Memory B cell (primary cell): ENCODE measurements at regions not wholly inside any gene's neighbourhood (a gene's known extent, or its start where the extent isn't known, plus 50 kb on each side); places are given as distances from the start of the nearest gene placed in this dataset.

Experiments
- ATAC-seq: fragments of 150-1000 bp; cut with Tn5 transposase; 2 replicates; pipeline ENCODE4 v1.10.0; 2021; ENCODE audit warnings: low read depth, mild to moderate bottlenecking, moderate library complexity
- DNase-seq, 2 donors: peaks; one replicate each; pipeline ENCODE4 v3.0.0; 2022; ENCODE audit warnings: low spot score in 2 of 2
- H3K27ac Mint-ChIP-seq: one replicate; pipeline ENCODE4 v1.8.0; 2022; ENCODE audit warnings: mild to moderate bottlenecking, moderate library complexity, mixed read lengths
- H3K27me3 Mint-ChIP-seq: one replicate; pipeline ENCODE4 v1.8.0; 2022; ENCODE audit warnings: mixed read lengths
- H3K36me3 Mint-ChIP-seq: one replicate; pipeline ENCODE4 v1.8.0; 2022; ENCODE audit warnings: mild to moderate bottlenecking, mixed read lengths
- H3K4me1 Mint-ChIP-seq: one replicate; pipeline ENCODE4 v1.8.0; 2022; ENCODE audit warnings: mixed read lengths
- H3K4me3 Mint-ChIP-seq: one replicate; pipeline ENCODE4 v1.8.0; 2022; ENCODE audit warnings: mild to moderate bottlenecking, moderate library complexity, mixed read lengths
- H3K9me3 Mint-ChIP-seq: one replicate; pipeline ENCODE4 v1.8.0; 2022; ENCODE audit warnings: mixed read lengths

- Mint-ChIP-seq H3K27me3 (peaks cover 3% of the 10 kb centered on the region), H3K36me3 (no peaks in the 10 kb centered on the region), H3K4me3 (no peak overlapping the region), H3K27ac (no peak overlapping the region), H3K9me3 (no peaks in the 10 kb centered on the region), H3K4me1 (peaks cover 3% of the 10 kb centered on the region)
- DNase-seq (no peak), ATAC-seq (no peak)
Observed at GRCh38 chr13:78160793-78161192, 242.2 kb upstream of the EDNRB start.

GRCh38 chr13:78152415-78152814, 233.8 kb upstream of the EDNRB start:
- Mint-ChIP-seq H3K36me3 (no peaks in the 10 kb centered on the region), H3K27ac (no peak overlapping the region), H3K4me1 (no peaks in the 10 kb centered on the region), H3K9me3 (peaks cover 2% of the 10 kb centered on the region), H3K4me3 (no peak overlapping the region), H3K27me3 (peaks cover 1% of the 10 kb centered on the region)
- DNase-seq (no peak), ATAC-seq (no peak)

DNA sequence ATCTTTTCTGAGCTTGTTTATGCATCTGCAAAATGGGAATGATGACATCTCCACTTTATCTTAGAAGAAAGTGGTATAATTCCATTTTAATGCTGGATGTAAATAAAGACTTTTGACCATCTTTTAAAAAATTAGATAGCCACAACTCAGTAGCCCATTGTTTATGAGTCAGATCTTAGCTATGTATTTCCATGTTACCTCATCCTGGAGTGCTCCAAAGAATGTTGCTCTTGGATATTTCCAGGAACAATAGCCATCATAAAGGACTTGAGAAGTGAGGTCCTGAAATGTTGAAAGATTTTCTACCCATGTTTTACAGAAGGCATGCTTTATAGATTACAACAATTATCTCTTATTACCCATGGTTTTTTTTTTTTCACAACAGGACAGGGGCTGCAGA, 229.3 kb upstream of the EDNRB start:
- Mint-ChIP-seq H3K27me3 (peaks cover 3% of the 10 kb centered on the region), H3K27ac (no peak overlapping the region), H3K36me3 (no peaks in the 10 kb centered on the region), H3K4me3 (no peak overlapping the region), H3K9me3 (no peaks in the 10 kb centered on the region), H3K4me1 (no peaks in the 10 kb centered on the region)
- DNase-seq: no peak
- no peak for ATAC-seq

GRCh38 chr13:78145276-78145675, 226.6 kb upstream of the EDNRB start:
- H3K4me3 Mint-ChIP-seq: no peak overlapping the region
- H3K27me3 Mint-ChIP-seq: peaks cover 8% of the 10 kb centered on the region

GRCh38 chr13:78139765-78140164, 221.1 kb upstream of the EDNRB start:
- Mint-ChIP-seq H3K4me3 (no peak overlapping the region), H3K27ac (no peak overlapping the region)

More at GRCh38 chr13:78145276-78145675, 226.6 kb upstream of the EDNRB start:
- ATAC-seq (no peak), DNase-seq (no peak)
- no peak overlapping the region for H3K27ac Mint-ChIP-seq
- no peaks in the 10 kb centered on the region for H3K4me1 Mint-ChIP-seq
- no peaks in the 10 kb centered on the region for H3K36me3 Mint-ChIP-seq
- H3K9me3 Mint-ChIP-seq: no peaks in the 10 kb centered on the region

GRCh38 chr13:78138756-78139155, 220.1 kb upstream of the EDNRB start:
- Mint-ChIP-seq H3K9me3 (no peaks in the 10 kb centered on the region), H3K4me1 (peaks cover 6% of the 10 kb centered on the region), H3K27me3 (peaks cover 5% of the 10 kb centered on the region), H3K36me3 (no peaks in the 10 kb centered on the region), H3K4me3 (no peak overlapping the region), H3K27ac (no peak overlapping the region)
- no peak for ATAC-seq
- DNase-seq: no peak

More at GRCh38 chr13:78139765-78140164, 221.1 kb upstream of the EDNRB start:
- DNase-seq (no peak), ATAC-seq (no peak)
- H3K9me3 Mint-ChIP-seq: no peaks in the 10 kb centered on the region
- no peaks in the 10 kb centered on the region for H3K36me3 Mint-ChIP-seq
- peaks cover 7% of the 10 kb centered on the region for H3K27me3 Mint-ChIP-seq
- H3K4me1 Mint-ChIP-seq: peaks cover 6% of the 10 kb centered on the region

DNA sequence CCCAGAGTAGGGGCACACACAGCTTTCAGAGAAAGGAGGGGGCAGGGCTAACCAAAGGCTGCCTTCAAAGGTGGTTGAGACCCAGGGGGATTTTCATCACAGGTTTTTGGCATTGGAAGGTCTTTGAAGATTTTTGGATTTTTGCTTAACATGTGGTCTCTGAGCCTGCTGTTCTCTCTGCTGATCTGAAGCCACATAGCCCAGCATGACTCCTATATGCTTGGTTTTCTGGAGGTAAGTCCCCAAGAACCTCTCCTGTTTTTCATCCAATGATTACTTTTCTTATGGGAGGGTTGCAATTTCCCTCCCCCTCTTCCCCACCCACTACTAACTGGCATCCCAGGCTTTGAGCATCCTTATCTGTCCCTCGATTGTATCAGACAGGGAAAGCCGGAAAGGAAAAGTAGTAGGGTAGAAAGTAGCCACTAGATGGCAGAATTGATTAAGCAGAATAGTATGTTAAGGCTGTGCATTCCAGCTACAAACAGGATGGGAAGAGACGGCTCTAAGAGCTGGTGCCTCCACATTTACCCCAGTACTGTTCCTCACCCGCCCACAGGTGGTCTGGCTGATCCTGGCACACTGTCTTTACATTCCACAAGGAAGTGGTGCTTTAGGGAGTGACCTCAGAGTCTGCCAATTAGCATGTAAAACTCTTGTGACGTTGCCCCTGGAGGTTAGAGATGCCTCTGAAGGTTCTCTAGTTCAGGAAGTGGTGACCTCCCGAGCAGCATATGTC, 218.9 kb upstream of the EDNRB start:
- peak overlapping the region; percentile 81 for H3K4me3 Mint-ChIP-seq
- DNase-seq: peak; percentile 12 to 16

DNA sequence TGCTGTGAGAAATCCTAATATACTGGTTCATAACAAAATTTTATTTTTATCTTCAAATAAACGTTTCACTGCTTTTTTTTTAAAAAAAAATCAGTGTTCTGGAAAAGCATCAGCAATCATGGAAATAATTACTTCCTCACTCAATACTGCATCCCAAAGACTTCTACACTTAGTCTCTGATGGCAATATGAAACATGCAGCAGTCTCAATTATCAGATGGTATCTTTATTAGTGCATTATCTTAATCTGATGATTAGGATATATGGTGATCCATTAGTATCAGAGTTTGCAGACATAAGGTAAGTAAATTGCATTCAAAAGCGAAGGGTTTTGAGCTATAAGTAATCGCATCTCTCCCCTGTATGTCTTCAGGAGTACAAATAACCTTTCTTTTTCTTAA, 218.3 kb upstream of the EDNRB start:
- H3K9me3 Mint-ChIP-seq: no peaks in the 10 kb centered on the region
- peaks cover 2% of the 10 kb centered on the region for H3K27me3 Mint-ChIP-seq
- H3K4me3 Mint-ChIP-seq: no peak overlapping the region
- no peak overlapping the region for H3K27ac Mint-ChIP-seq
- no peak for ATAC-seq
- no peaks in the 10 kb centered on the region for H3K36me3 Mint-ChIP-seq
- peaks cover 6% of the 10 kb centered on the region for H3K4me1 Mint-ChIP-seq
- DNase-seq: no peak

More for the DNA sequence above, 218.9 kb upstream of the EDNRB start:
- no peak overlapping the region for H3K27ac Mint-ChIP-seq
- H3K9me3 Mint-ChIP-seq: no peaks in the 10 kb centered on the region
- peak; percentile 72 for ATAC-seq
- H3K36me3 Mint-ChIP-seq: no peaks in the 10 kb centered on the region
- peaks cover 6% of the 10 kb centered on the region for H3K4me1 Mint-ChIP-seq
- H3K27me3 Mint-ChIP-seq: peaks cover 3% of the 10 kb centered on the region

DNA sequence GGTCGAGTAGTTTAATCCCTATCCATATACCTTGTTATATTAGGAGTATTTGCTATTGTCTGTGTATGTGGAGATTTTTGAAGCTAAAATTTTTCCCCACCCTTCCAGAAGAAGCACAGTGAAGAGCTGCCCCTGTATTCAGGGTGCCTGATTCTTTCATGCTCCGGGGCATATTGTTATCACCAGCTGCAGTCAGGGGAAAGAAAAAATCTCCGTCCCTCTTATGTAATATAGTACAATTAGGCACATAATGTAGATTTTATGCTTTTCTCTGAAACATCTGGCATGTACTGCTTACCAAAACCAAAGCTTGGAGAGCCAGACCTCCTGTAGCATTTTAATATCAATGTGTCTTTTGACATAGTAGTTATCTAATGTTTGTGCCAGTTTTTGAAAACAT, 214.9 kb upstream of the EDNRB start:
- Mint-ChIP-seq H3K27me3 (peaks cover 1% of the 10 kb centered on the region), H3K36me3 (no peaks in the 10 kb centered on the region), H3K4me3 (no peak overlapping the region), H3K27ac (no peak overlapping the region), H3K4me1 (peaks cover 6% of the 10 kb centered on the region), H3K9me3 (no peaks in the 10 kb centered on the region)
- DNase-seq (no peak), ATAC-seq (no peak)

- Mint-ChIP-seq H3K9me3 (no peaks in the 10 kb centered on the region), H3K4me1 (no peaks in the 10 kb centered on the region), H3K36me3 (no peaks in the 10 kb centered on the region), H3K4me3 (no peak overlapping the region), H3K27me3 (peaks cover 1% of the 10 kb centered on the region), H3K27ac (no peak overlapping the region)
- ATAC-seq (no peak), DNase-seq (no peak)
Observed at GRCh38 chr13:78131811-78132210, 213.2 kb upstream of the EDNRB start.

DNA sequence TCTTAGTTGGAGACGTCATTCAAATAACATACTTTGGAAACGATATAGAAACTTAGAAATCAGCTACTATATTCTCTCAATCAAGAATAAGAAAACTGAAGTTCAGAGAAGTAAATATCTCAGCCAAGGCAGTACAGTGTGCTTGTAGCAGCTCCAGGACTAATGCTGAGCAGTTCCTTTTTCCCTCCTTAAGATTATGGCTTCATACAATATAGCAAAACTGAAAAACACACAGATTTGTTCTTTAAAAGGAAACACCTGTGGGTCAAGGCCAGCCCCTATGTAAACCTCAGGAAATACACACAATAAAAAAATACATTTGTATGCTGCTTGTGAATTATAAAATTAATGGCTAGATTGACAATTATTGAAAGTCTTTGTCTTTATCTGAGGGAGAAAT, 212.7 kb upstream of the EDNRB start:
- no peak overlapping the region for H3K4me3 Mint-ChIP-seq
- peaks cover 1% of the 10 kb centered on the region for H3K27me3 Mint-ChIP-seq
- no peaks in the 10 kb centered on the region for H3K36me3 Mint-ChIP-seq
- no peak for ATAC-seq
- no peak for DNase-seq
- H3K9me3 Mint-ChIP-seq: no peaks in the 10 kb centered on the region
- H3K27ac Mint-ChIP-seq: no peak overlapping the region
- no peaks in the 10 kb centered on the region for H3K4me1 Mint-ChIP-seq

DNA sequence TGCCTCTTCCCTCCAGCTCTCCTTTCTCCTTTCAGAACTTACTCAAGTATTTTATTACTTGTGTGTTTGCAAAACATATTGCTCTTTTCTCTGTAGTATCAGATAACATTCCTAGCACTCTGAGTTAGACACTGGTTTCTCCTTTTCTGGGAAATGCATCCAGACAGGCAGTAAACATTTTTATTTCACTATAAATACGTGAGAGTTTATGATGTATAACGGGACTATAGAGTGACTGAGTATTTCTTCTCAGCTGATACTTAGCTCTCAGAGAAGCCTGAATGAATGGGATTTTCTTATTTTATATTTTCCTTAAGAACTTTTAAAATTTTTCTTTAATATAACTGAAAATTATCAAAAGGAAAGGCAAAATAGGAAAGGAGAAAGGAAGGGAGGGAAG, 211.2 kb upstream of the EDNRB start:
- ATAC-seq (no peak), DNase-seq (no peak)
- H3K27ac Mint-ChIP-seq: no peak overlapping the region
- no peaks in the 10 kb centered on the region for H3K9me3 Mint-ChIP-seq
- H3K4me3 Mint-ChIP-seq: no peak overlapping the region
- H3K36me3 Mint-ChIP-seq: no peaks in the 10 kb centered on the region
- no peaks in the 10 kb centered on the region for H3K4me1 Mint-ChIP-seq
- peaks cover 2% of the 10 kb centered on the region for H3K27me3 Mint-ChIP-seq

GRCh38 chr13:78129359-78129758, 210.7 kb upstream of the EDNRB start:
- H3K4me3 Mint-ChIP-seq: no peak overlapping the region
- ATAC-seq: no peak
- H3K9me3 Mint-ChIP-seq: no peaks in the 10 kb centered on the region
- H3K27me3 Mint-ChIP-seq: peaks cover 4% of the 10 kb centered on the region
- no peaks in the 10 kb centered on the region for H3K36me3 Mint-ChIP-seq
- DNase-seq: no peak
- H3K27ac Mint-ChIP-seq: no peak overlapping the region
- H3K4me1 Mint-ChIP-seq: no peaks in the 10 kb centered on the region

- no peaks in the 10 kb centered on the region for H3K4me1 Mint-ChIP-seq
- no peak overlapping the region for H3K4me3 Mint-ChIP-seq
- no peaks in the 10 kb centered on the region for H3K36me3 Mint-ChIP-seq
- DNase-seq: peak; percentile 16 to 47
- H3K27ac Mint-ChIP-seq: no peak overlapping the region
- no peaks in the 10 kb centered on the region for H3K9me3 Mint-ChIP-seq
- no peak for ATAC-seq
- peaks cover 11% of the 10 kb centered on the region for H3K27me3 Mint-ChIP-seq
Observed at GRCh38 chr13:78121459-78122348, 203.1 kb upstream of the EDNRB start.
